Endodermal cell (in vitro differentiated cells): ENCODE measurements at regions not wholly inside any gene's neighbourhood (a gene's known extent, or its start where the extent isn't known, plus 50 kb on each side); places are given as distances from the start of the nearest gene placed in this dataset.

ENCODE experiments used
- DNase-seq: peaks from one replicate; pipeline ENCODE4 v3.0.0-alpha.2; 2017
- H3K27ac ChIP-seq: 2 replicates; pipeline ENCODE4 v1.5.1; 2013; ENCODE audit warnings: mild to moderate bottlenecking, low read depth, low read length, moderate library complexity
- H3K27me3 ChIP-seq: 2 replicates; pipeline ENCODE4 v1.6.1; 2013; ENCODE audit warnings: mild to moderate bottlenecking, low read length, moderate library complexity; ENCODE audit not compliant: insufficient read depth, control insufficient read depth, poor library complexity, severe bottlenecking
- H3K36me3 ChIP-seq: 2 replicates; pipeline ENCODE4 v1.7.0; 2013; ENCODE audit warnings: mild to moderate bottlenecking, low read length, moderate library complexity; ENCODE audit not compliant: control insufficient read depth, insufficient read depth
- H3K4me1 ChIP-seq: one replicate; pipeline ENCODE4 v1.7.0; 2013; ENCODE audit warnings: low read length; ENCODE audit not compliant: control insufficient read depth, insufficient read depth
- H3K4me3 ChIP-seq: 2 replicates; pipeline ENCODE4 v1.5.1; 2013; ENCODE audit warnings: mild to moderate bottlenecking, low read length, moderate library complexity
- H3K9ac ChIP-seq: 2 replicates; pipeline ENCODE4 v1.6.1; 2013; ENCODE audit warnings: mild to moderate bottlenecking, low read length, moderate library complexity; ENCODE audit not compliant: poor library complexity, severe bottlenecking; ENCODE audit errors: extremely low read depth
- H3K9me3 ChIP-seq: 2 replicates; pipeline ENCODE4 v1.6.1; 2013; ENCODE audit warnings: mild to moderate bottlenecking, low read length, moderate library complexity; ENCODE audit not compliant: control insufficient read depth
- H3K27ac Mint-ChIP-seq: 2 replicates; pipeline ENCODE4 v1.8.0; 2020; ENCODE audit warnings: mixed read lengths
- H3K27me3 Mint-ChIP-seq: 2 replicates; pipeline ENCODE4 v1.8.0; 2021; ENCODE audit warnings: mild to moderate bottlenecking, mixed read lengths; ENCODE audit not compliant: insufficient read depth
- H3K36me3 Mint-ChIP-seq: 2 replicates; pipeline ENCODE4 v1.8.0; 2020; ENCODE audit warnings: low read depth, mixed read lengths
- H3K4me1 Mint-ChIP-seq: 2 replicates; pipeline ENCODE4 v1.8.0; 2020; ENCODE audit warnings: mixed read lengths
- H3K4me3 Mint-ChIP-seq: 2 replicates; pipeline ENCODE4 v1.8.0; 2020; ENCODE audit warnings: mild to moderate bottlenecking, moderate library complexity, mixed read lengths
- H3K9me3 Mint-ChIP-seq: 2 replicates; pipeline ENCODE4 v1.8.0; 2020; ENCODE audit warnings: mild to moderate bottlenecking, mixed read lengths
- WGBS, 2 experiments: methylation state at CpG; one replicate each; pipeline versions ENCODE4 v1.1.5 to v1.1.7; 2013; ENCODE audit warnings: missing lambda C conversion rate in 2 of 2, mixed read lengths in 1 of 2; ENCODE audit not compliant: insufficient coverage in 1 of 2, insufficient read length in 1 of 2; 5-methylcytosine and 5-hydroxymethylcytosine counted together
- TF ChIP-seq, protein P1 (sequence below): fragments of 200-600 bp; sonication (generic); conservative IDR thresholded peaks from 2 replicates; pipeline ENCODE4 v1.5.0; 2021; ENCODE audit warnings: antibody characterized with exemption, mild to moderate bottlenecking

DNA sequence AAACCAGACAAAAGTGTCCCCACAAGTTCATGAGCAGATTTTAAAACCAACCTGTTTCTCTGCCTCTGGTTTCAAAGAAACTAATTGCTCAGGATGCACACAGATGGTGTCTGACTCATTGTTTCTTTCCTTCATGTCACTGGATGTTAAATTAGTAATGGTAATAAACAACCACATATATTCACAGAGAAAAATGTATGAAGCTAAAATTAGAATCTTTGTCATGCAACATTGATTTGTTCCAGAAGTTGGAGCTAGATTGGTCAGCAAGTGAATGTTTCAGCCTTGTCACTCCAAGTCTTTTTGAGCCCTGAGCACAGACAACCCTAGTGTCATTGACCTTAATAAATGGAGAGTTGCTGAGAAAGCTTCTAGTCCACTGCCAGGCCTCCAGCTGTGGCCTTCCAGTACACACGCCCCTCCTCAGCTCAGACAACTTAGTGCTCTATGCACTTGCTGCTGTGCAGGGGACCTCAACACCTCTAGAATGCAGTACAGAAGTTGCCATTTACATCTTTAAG is 175.9 kb downstream of the CCDC71L start:
- no peak for DNase-seq
- H3K27ac ChIP-seq: no peak overlapping the region
- no peak overlapping the region for H3K9ac ChIP-seq
- H3K27me3 Mint-ChIP-seq: peaks cover 2% of the 10 kb centered on the region
- H3K4me3 ChIP-seq: no peak overlapping the region
- no peaks in the 10 kb centered on the region for H3K27me3 ChIP-seq
- TF ChIP-seq, protein P1, sequence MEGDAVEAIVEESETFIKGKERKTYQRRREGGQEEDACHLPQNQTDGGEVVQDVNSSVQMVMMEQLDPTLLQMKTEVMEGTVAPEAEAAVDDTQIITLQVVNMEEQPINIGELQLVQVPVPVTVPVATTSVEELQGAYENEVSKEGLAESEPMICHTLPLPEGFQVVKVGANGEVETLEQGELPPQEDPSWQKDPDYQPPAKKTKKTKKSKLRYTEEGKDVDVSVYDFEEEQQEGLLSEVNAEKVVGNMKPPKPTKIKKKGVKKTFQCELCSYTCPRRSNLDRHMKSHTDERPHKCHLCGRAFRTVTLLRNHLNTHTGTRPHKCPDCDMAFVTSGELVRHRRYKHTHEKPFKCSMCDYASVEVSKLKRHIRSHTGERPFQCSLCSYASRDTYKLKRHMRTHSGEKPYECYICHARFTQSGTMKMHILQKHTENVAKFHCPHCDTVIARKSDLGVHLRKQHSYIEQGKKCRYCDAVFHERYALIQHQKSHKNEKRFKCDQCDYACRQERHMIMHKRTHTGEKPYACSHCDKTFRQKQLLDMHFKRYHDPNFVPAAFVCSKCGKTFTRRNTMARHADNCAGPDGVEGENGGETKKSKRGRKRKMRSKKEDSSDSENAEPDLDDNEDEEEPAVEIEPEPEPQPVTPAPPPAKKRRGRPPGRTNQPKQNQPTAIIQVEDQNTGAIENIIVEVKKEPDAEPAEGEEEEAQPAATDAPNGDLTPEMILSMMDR: no peak
- no peaks in the 10 kb centered on the region for H3K36me3 Mint-ChIP-seq
- H3K9me3 ChIP-seq: peaks cover 22% of the 10 kb centered on the region
- 81% methylated on average over 1 of the region's 1 CpG; no CpG with 5 or more reads in 1 of the 2 experiments for WGBS, 2 experiments
- H3K27ac Mint-ChIP-seq: no peak overlapping the region
- no peak overlapping the region for H3K4me3 Mint-ChIP-seq
- peaks cover 8% of the 10 kb centered on the region for H3K4me1 Mint-ChIP-seq
- no peaks in the 10 kb centered on the region for H3K4me1 ChIP-seq
- peaks cover 5% of the 10 kb centered on the region for H3K9me3 Mint-ChIP-seq
- peaks cover 1% of the 10 kb centered on the region for H3K36me3 ChIP-seq

DNA sequence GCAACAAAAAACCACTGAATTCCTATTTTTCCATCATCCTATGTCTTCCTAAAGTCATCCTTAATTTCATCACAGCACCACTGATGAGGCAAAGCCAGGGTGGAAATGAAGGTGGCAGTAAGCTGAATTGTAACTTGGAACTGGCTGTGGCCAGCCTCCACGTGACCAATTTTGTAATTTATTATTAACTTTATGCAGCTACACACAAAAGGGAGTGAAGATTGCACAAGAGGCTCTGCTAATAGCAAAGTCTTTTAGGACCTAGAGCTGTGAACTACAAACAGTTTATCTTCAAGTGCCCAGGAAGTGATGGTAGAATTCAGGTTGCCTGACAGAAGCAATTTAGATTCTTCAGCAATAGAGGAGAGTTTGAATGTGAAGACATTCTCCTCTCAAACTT is 176.4 kb downstream of the CCDC71L start:
- H3K9me3 ChIP-seq: peaks cover 16% of the 10 kb centered on the region
- 90% methylated on average over 1 of the region's 1 CpG; no CpG with 5 or more reads in 1 of the 2 experiments for WGBS, 2 experiments

DNA sequence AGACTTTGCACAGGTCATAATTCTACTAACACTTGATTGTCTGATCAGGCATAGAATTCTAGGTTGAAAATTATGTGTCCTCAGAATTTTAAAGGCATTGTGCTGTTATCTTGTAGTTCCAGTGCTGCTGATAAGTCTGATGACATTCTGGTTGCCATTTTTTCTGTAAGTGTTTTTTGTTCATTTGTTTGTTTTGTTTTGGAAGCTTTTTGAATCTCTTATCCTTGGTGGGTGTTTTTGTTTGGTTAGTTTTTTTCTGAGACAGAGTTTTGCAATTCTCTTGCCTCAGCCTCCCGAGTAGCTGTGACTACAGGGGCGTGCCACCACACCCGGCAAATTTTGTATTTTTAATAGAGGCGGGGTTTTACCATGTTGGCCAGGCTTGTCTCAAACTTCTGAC is 178.9 kb downstream of the CCDC71L start:
- H3K27ac Mint-ChIP-seq: no peak overlapping the region
- TF ChIP-seq, protein P1: no peak
- H3K4me3 ChIP-seq: peak overlapping the region; percentile 7
- peaks cover 10% of the 10 kb centered on the region for H3K9me3 ChIP-seq
- H3K27ac ChIP-seq: no peak overlapping the region
- peaks cover 8% of the 10 kb centered on the region for H3K4me1 Mint-ChIP-seq
- H3K36me3 ChIP-seq: no peaks in the 10 kb centered on the region
- H3K9ac ChIP-seq: no peak overlapping the region
- DNase-seq: no peak
- WGBS, 2 experiments: 78 to 100% methylated on average over 3 to 4 of the region's 4 CpGs
- no peaks in the 10 kb centered on the region for H3K36me3 Mint-ChIP-seq
- no peaks in the 10 kb centered on the region for H3K4me1 ChIP-seq
- H3K9me3 Mint-ChIP-seq: peaks cover 5% of the 10 kb centered on the region
- H3K4me3 Mint-ChIP-seq: no peak overlapping the region
- H3K27me3 ChIP-seq: no peaks in the 10 kb centered on the region
- H3K27me3 Mint-ChIP-seq: peaks cover 2% of the 10 kb centered on the region

More for the DNA sequence above, 176.4 kb downstream of the CCDC71L start:
- Histone ChIP-seq H3K4me3 (no peak overlapping the region), H3K4me1 (no peaks in the 10 kb centered on the region), H3K9ac (no peak overlapping the region), H3K27ac (no peak overlapping the region), H3K27me3 (no peaks in the 10 kb centered on the region), H3K36me3 (no peaks in the 10 kb centered on the region)
- H3K36me3 Mint-ChIP-seq: no peaks in the 10 kb centered on the region
- H3K4me1 Mint-ChIP-seq: peaks cover 9% of the 10 kb centered on the region
- peaks cover 2% of the 10 kb centered on the region for H3K27me3 Mint-ChIP-seq
- H3K9me3 Mint-ChIP-seq: peaks cover 5% of the 10 kb centered on the region
- DNase-seq: no peak
- no peak overlapping the region for H3K4me3 Mint-ChIP-seq
- TF ChIP-seq, protein P1: no peak
- no peak overlapping the region for H3K27ac Mint-ChIP-seq
